ENCODE measurements at regions not wholly inside any gene's neighbourhood (a gene's known extent, or its start where the extent isn't known, plus 50 kb on each side); places are given as distances from the start of the nearest gene placed in this dataset.

DNA sequence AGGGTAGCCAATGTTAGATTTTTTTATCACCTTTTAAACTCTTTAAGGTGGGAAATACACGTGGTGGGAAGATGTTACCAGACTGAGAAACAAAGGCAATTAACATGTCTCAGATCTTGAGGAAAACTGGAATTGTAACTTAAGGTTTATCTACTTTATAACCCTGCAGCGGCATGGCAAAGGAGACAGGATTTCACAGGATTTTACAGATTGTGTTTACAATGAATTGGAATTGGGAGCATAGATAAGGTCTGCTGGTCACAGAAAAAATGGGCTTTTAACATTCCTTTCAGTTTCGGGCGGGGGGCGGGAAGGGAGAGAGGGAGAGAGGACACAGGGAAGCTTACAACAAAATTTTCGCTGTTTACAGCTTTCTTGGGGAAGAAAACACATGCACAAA is 467.5 kb upstream of the CT83 start:
- in situ Hi-C loops (cut with HindIII; ENCODE audit: low pct_unique_long_range_greater_than_20kb, low sequenced_read_pairs) = no loop called here
- DNase-seq (ENCODE audit: low read depth, low spot score) = no peak

DNA sequence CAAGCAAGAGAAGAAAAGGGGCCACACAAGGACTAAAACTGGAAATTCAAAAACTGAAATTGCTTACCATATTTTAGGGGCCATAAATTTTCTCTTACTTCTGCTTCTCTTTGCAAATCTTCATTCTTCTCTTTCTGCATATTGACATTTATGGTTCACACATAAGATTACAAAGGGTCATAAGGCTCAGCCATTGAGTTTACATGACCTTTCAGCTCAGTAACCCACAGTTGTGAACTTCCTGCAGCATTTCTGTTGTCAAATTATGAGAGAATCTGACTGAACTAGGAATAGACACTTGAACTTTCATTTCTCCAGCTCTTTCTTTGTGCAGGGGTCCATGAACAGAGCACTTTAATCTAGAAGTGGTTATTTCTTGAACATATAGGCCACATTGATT is 434.8 kb upstream of the CT83 start:
- DNase-seq (ENCODE audit: low read depth, low spot score) = no peak
- in situ Hi-C loops (cut with HindIII; ENCODE audit: low pct_unique_long_range_greater_than_20kb, low sequenced_read_pairs) = no loop called here

DNA sequence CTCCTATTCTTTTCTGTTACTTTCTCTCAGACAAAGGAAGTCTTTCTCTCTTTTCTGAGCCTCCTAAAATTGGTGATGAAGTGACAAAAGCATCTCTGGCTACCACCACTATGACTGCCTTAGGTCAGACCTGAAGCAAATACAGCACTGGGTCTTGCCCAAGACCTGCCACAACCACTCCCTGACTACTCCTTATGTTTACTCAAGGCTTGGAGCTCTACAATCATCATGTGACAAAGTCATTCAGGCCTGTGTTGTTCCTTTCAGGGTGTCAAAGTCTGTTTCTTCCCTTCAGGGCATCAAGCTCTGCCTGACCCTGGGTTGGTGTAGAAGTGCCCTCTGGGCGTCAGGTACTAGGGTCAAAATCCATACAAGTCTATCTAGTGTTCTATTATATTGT is 419.2 kb upstream of the CT83 start:
- DNase-seq (ENCODE audit: low read depth, low spot score) = no peak
- in situ Hi-C loops (cut with HindIII; ENCODE audit: low pct_unique_long_range_greater_than_20kb, low sequenced_read_pairs) = no loop called here

DNA sequence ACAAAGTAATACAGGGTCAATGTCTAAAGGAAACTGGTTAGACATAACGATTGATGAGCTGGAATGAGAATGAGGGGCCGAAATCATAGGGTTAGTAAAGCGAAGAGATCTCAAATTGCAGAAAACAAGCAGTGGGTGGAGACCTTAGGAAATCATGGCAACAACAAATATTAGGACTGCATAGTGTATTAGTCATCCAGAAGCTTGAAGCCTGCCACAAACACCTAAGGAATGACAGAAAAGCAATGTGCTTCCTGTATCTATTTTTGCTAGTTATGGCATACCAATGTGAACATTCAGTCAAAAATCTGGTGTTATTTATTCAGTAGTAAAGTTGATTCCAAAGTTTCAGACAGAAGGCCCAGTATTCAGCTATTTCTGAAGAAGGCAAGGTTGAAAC is 410.9 kb upstream of the CT83 start:
- in situ Hi-C loops (cut with HindIII; ENCODE audit: low pct_unique_long_range_greater_than_20kb, low sequenced_read_pairs) = no loop called here
- no peak for DNase-seq (ENCODE audit: low read depth, low spot score)

DNA sequence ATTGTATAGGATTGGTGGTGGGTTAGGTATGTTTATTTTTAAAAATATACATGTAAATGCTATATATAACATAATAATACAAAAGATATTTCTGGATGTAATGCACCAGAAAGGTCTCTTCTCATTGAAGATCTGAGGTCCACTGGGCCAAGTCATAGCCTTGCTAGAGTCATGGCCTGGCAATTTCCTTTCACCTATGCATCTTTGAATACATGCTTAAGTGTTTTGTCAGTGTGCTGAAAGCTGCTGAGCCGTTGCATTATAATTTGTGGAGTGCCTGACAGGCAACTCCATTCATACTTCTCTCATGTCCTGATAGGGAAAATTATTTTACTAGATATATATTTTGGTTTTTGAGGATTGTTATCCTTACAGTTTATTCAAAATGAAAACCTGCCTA is 410.2 kb upstream of the CT83 start:
- in situ Hi-C loops (cut with HindIII; ENCODE audit: low pct_unique_long_range_greater_than_20kb, low sequenced_read_pairs) = no loop called here
- no peak for DNase-seq (ENCODE audit: low read depth, low spot score)

DNA sequence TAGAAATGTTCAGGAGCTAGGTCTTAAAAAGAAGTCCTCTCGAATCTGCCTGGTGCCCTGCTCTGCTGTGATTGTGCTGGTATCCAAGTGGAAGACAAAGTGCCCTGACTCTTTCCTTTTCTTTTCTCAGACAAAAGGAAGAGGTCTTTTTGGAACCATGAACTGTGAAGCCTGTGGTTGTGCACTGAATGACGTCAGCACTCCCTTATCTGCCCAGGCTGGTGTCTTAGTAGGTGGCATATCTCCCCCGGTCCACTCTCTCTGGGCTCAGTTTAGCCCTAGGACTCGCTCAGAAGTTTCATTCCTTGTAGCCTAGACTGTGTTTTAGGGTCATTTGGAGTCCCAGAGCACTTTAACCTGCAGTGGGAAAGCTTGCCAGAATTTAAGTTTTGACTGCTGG is 400.3 kb upstream of the CT83 start:
- DNase-seq (ENCODE audit: low read depth, low spot score) = no peak
- in situ Hi-C loops (cut with HindIII; ENCODE audit: low pct_unique_long_range_greater_than_20kb, low sequenced_read_pairs) = no loop called here

DNA sequence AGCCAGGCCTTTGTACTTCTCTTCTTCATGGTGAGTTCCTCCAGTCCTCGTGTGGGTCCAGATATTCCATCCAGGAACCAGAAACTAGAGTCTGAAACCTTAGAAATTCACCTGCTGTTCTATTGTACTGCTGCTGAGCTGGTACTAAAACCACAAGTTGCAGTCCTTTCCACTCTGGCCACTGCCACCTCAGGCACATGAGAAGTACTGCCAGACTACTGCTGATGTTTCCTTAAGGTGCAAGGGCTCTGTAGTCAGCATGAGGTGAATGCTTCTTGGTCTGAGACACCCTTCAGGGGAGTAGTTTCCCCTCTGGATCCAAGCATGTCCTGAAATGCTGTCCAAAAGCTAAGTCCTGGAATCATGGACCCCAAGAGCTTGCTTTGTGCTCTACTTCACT is 399.6 kb upstream of the CT83 start:
- in situ Hi-C loops (cut with HindIII; ENCODE audit: low pct_unique_long_range_greater_than_20kb, low sequenced_read_pairs) = no loop called here
- DNase-seq (ENCODE audit: low read depth, low spot score) = no peak

DNA sequence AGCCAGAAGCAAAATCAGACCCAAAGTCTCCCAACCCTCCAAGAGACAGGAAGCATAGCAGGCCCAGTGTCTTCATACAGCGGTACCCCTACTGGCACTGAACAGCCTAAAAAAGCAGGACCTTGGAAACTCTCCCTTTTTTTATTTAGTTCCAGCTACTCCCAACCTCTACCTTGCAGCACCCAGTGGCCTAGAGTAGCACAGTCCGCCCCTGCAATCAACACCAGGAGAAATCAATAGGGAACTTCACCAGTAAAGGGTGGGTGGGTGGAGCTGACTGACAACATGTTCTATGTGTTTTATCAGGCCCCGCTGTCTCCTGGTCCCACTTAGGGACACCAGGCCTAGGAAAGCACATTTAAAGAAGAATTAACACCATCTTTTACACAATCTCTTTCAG is 378.5 kb upstream of the CT83 start:
- in situ Hi-C loops (cut with HindIII; ENCODE audit: low pct_unique_long_range_greater_than_20kb, low sequenced_read_pairs) = no loop called here
- no peak for DNase-seq (ENCODE audit: low read depth, low spot score)

DNA sequence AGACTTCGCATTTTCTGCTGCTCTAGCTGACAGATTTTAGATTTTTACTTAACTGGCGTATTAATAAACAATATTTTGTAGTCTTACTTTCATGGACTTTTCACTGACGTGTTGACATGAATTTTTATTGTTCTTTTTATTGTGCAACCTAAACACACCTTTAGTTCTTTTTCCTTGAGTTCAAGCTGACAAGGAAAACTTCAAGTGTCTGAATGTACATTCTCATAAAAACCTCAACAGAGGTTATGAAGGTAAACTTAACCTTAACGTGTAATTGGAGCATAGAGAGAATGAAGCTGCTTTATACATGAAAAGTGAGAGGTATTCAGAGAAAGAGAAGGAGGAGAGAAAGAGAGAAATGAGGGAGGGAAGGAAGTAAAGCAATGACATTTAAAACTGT is 364.3 kb upstream of the CT83 start:
- in situ Hi-C loops (cut with HindIII; ENCODE audit: low pct_unique_long_range_greater_than_20kb, low sequenced_read_pairs) = no loop called here

DNA sequence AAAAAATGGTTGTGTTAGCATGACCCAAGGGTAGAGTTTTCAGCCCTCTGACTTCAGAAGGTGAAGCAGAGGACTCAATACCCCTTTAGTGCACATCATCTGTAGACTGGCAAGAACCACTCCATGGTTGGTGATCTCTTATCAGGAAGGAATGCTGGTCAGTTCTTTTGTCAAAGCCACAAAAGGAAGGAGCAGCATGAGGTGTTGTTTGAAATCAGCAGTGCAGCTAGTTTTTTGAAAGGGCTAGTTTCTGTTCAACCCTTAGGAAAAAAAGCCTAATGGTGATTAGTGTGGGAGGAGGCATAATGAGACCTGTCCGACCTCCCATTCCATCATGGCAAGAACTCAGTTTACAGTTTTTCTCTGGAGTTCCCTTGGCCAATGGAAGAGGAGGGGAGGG is 362.0 kb upstream of the CT83 start:
- no peak for DNase-seq (ENCODE audit: low read depth, low spot score)
- in situ Hi-C loops (cut with HindIII; ENCODE audit: low pct_unique_long_range_greater_than_20kb, low sequenced_read_pairs) = no loop called here

More for the DNA sequence above, 364.3 kb upstream of the CT83 start:
- DNase-seq (ENCODE audit: low read depth, low spot score) = no peak

DNA sequence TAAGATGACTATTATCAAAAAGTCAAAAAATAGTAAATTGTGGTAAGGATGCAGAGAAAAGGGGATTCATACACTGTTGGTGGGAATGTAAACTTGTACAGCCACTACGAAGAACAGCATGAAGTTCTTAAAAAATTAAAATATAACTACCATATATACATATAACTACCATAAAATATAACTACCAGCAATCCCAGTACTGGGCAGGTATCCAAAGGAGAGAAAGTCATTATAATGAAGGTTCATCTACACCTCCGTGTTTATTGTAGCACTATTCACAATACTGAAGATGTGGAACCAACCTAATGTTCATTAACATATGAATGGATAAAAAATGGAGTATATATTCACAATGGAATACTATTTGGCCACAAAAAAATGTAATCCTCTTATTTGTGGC is 360.9 kb upstream of the CT83 start:
- in situ Hi-C loops (cut with HindIII; ENCODE audit: low pct_unique_long_range_greater_than_20kb, low sequenced_read_pairs) = no loop called here
- no peak for DNase-seq (ENCODE audit: low read depth, low spot score)

DNA sequence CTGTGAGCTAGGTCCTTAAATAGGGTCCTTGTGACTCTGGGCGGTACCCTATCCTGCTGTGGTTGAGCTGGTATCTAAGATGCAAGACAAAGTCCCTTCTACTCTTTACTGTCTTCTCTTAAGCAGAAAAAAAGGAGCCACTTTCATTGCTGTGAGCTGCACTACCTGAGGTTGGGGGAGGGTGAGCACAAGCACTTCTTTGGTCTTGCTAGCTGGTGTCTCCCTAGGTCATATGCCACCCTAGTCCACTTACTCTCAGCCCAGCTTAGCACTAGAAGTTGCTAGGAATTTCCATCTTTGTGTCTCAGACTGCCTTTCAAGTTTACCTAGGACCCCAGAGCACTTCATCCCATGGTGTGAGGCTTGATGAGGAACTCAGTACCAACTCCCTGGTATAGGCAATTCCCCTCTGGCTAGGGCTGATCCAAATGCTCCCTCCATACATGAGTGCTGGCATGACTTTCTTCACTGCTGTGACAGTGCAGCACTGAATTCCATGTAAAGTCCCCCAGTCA is 343.6 kb upstream of the CT83 start:
- in situ Hi-C loops (cut with HindIII; ENCODE audit: low pct_unique_long_range_greater_than_20kb, low sequenced_read_pairs) = no loop called here
- no peak for DNase-seq (ENCODE audit: low read depth, low spot score)

DNA sequence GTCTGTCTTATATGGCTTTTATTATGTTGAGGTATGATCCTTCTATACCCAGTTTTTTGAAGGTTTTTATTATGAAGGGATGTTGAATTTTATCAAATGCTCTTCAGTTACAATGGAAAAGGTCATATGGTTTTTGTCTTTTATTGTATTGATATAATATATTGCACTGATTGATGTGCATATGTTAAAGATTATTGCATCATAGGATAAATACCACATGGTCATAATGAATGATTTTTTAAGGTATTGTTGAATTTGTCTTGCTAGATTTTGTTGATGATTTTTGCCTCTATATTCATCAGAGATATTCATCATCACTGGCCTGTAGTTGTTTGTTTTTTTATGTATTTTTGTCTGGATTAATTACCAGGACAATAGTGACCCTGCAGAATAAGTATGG is 339.2 kb upstream of the CT83 start:
- in situ Hi-C loops (cut with HindIII; ENCODE audit: low pct_unique_long_range_greater_than_20kb, low sequenced_read_pairs) = no loop called here
- DNase-seq (ENCODE audit: low read depth, low spot score) = no peak

DNA sequence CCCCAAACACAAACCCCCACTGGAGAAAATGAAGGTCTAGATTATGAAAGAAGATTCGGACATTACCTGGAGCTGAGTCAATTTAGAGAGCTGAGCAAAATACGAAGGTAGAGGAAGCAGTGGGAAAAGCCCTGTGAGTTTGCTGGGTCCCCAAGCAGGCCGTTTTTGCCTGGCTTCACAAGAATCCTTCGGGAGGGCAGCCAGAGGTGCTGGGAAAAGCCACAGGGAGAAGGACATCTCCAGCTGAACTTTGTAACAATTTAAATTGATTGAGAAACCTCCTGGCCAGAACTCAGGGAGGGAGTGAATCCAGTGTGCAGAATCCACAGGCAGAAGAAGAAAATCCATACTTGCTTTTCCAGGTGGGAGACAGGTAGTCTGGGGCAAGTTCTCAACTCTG is 319.1 kb upstream of the CT83 start:
- DNase-seq (ENCODE audit: low read depth, low spot score) = no peak
- in situ Hi-C loops (cut with HindIII; ENCODE audit: low pct_unique_long_range_greater_than_20kb, low sequenced_read_pairs) = no loop called here

DNA sequence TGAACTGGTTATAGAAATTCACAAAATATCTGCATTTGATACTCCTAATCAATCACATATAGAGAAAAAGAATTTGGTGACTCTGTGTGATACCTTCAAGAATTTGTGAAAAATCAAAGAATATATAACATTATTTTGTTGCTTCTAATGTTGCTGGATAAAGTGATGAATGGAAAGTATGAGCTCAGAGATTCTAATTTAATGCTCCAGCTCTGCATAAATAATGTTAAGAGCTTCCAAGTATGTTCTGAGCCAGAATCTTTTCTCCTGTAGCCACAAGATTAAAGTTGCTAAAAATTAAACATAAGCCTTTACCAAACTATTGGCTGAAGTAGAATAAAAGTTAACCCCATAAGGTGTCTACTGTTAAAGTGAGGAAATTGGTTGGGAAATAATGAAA is 294.7 kb upstream of the CT83 start:
- DNase-seq (ENCODE audit: low read depth, low spot score) = no peak

DNA sequence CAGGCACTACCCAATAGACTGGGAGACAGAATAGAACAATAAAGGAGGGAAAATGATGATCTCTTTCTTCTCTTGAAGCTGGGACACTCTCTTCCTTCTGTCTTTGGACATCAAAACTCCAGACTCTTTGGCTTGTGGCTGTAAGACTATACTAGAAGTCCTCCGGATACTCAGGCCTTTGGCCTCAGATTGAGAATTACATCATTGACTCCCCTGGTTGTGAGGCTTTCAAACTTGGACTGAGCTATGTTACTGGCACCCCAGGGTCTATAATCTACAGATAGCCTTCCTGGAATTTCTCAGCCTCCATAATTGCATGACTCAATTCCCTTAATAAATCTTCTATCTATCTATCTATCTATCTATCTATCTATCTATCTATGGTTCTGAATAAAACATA is 294.2 kb upstream of the CT83 start:
- in situ Hi-C loops (cut with HindIII; ENCODE audit: low pct_unique_long_range_greater_than_20kb, low sequenced_read_pairs) = no loop called here
- no peak for DNase-seq (ENCODE audit: low read depth, low spot score)

More for the DNA sequence above, 294.7 kb upstream of the CT83 start:
- in situ Hi-C loops (cut with HindIII; ENCODE audit: low pct_unique_long_range_greater_than_20kb, low sequenced_read_pairs) = no loop called here

DNA sequence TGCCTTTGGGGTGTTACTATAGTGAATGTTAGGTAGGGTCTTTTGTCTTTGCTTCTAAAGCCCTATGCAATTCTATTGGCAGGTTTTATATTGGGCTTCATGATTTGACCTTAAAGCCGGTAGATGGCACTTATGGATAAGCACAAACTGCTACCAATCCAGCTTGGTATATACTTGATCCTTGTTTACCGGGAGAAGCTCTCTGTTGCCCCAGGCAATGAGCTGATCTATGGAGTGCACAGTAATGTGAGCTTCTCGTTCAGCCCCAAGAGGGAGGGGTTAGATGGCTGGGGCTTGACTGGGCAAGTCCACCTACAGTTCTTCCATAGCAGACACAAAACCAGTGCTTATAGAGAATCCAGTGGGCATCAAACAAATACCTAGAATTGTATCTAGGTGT is 287.2 kb upstream of the CT83 start:
- in situ Hi-C loops (cut with HindIII; ENCODE audit: low pct_unique_long_range_greater_than_20kb, low sequenced_read_pairs) = no loop called here
- DNase-seq (ENCODE audit: low read depth, low spot score) = peak; percentile 48

DNA sequence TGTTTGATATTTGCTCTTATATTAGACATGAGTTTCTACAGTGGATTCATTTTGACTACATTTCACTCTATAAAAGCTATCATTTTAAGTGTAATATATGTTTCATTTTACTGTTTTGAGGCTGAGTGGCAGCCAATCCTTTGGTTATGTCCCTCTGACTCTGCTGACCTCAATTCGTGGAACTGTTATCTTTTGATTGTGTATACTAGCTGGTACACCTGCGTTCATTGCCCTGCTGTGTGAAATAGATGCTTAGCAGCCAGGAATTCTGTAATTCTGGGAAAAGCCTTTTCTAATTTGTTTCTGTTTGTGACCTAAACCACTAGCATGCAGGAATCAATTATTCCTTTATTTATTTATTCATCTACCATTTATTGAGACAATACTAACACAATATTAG is 269.4 kb upstream of the CT83 start:
- in situ Hi-C loops (cut with HindIII; ENCODE audit: low pct_unique_long_range_greater_than_20kb, low sequenced_read_pairs) = no loop called here
- DNase-seq (ENCODE audit: low read depth, low spot score) = no peak

DNA sequence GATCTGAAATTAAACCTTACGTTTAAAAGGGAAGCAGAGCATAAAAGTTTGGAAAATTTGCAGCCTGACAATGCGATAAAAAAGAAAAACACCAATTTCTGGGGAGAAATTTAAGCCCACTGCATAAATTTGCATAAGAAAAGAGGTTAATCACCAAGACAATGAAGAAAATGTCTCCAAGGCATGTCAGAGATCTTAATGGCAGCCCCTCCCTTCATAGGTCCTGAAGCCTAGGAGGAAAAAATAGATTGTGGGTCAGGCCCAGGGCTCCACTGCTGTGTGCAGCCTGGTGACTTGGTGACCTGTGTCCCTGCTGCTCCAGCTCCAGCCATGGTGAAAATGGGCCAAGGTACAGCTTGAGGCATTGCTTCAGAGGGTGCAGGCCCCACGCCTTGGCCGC is 264.0 kb upstream of the CT83 start:
- no peak for DNase-seq (ENCODE audit: low read depth, low spot score)
- in situ Hi-C loops (cut with HindIII; ENCODE audit: low pct_unique_long_range_greater_than_20kb, low sequenced_read_pairs) = no loop called here

DNA sequence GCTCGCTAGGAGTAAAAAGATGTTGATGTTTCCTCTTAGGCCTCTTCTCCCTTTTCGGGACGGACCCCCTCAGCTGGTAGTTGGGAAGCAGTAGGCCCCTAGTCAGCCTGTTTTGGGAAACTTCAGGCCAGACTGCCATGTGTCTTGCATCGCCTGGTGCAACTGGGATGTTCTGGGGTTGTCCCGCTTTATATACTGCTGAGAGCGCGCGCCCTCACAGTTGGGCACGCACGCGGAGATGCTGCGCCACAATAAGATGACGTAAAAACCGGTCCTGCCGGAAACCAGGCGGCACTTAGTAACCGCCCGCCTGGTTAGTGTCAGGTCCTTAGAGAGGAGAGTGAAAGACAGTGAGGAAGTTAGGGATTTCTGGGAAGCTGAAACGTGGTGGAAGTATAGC is 231.3 kb upstream of the CT83 start:
- peak; percentile 50 for DNase-seq (ENCODE audit: low read depth, low spot score)
- in situ Hi-C loops (cut with HindIII; ENCODE audit: low pct_unique_long_range_greater_than_20kb, low sequenced_read_pairs) = no loop called here
